UCSD-AML1 (cell line): ENCODE measurements at regions not wholly inside any gene's neighbourhood (a gene's known extent, or its start where the extent isn't known, plus 50 kb on each side); places are given as distances from the start of the nearest gene placed in this dataset.
"Not testable (repeated sequence)": the region's sequence is repeated elsewhere in the genome, so short reads cannot be mapped to it uniquely, and the experiment has no call there.

Source experiments
- DNase-seq: peaks from one replicate; lab custom pipeline; 2025; ENCODE audit not compliant: unreplicated experiment; lab: John Stamatoyannopoulos, UW

GRCh38 chr2:125588780-125589179, 1067.2 kb upstream of the GYPC start:
- no peak for DNase-seq

- no peak for DNase-seq
These were observed 1064.0 kb upstream of the GYPC start for GRCh38 chr2:125591954-125592353.

- DNase-seq = no peak
These were observed 1062.9 kb upstream of the GYPC start for GRCh38 chr2:125593036-125593435.

DNA sequence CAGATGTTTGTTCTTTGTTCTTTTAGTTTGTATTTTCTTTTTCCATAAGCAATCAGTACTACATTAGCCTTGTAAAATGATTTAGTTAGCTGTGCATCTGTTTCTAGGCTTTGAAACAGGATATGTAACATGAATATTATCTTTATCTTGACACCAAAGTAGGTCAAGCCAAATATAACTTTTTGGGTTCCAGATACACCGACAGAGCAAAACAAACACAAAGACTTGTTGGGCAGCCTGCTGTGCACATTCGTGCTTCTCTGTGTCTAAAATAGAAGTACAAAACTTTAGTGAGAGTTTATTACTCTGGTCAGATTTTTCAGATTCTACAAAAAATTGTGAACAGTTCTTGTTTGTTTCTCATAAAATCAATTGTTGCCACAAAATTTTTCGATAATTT, 1059.3 kb upstream of the GYPC start:
- no peak for DNase-seq

GRCh38 chr2:125615438-125615837, 1040.5 kb upstream of the GYPC start:
- DNase-seq = no peak

GRCh38 chr2:125630377-125630776, 1025.6 kb upstream of the GYPC start:
- no peak for DNase-seq

DNA sequence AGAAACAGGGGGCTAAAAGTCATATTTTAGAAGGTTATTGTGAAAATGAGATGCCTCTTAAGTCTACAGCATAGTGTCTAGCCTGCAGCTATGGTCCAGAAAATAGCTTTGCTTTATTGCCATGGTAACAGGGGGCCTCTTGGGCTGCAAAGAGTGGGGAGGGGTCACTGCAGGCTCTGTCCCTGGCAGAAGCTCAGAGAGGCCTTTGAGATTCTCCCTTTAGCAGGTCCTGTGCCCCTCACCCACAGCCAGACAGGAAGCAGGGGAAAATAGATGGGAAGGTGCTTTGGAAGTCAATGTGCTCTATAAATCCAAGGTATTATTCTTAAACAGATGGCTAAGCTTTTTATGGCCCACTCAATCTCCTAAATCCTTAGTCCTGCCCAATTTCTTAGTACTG, 1021.3 kb upstream of the GYPC start:
- DNase-seq = no peak

DNA sequence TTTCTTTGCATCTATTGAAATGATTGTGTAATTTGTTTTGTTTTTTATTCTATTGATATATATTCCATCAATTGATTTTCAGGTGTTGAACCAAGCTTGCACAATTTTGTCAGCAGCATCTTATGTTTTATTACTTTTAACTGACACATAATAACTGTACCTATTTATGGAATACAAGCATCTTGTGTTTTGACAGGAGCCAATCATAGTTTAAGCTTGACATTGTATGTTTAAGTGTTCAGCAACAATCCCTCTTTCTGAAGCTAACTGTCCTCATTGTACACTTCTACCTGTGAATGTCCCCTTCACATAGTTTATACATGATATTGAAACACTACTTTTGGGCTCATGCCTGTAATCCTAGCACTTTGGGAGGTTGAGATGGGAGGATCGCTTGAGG, 1017.6 kb upstream of the GYPC start:
- DNase-seq = no peak

GRCh38 chr2:125642032-125642431, 1013.9 kb upstream of the GYPC start:
- DNase-seq = no peak

- no peak for DNase-seq
These were observed 1012.8 kb upstream of the GYPC start for GRCh38 chr2:125643128-125643527.

DNA sequence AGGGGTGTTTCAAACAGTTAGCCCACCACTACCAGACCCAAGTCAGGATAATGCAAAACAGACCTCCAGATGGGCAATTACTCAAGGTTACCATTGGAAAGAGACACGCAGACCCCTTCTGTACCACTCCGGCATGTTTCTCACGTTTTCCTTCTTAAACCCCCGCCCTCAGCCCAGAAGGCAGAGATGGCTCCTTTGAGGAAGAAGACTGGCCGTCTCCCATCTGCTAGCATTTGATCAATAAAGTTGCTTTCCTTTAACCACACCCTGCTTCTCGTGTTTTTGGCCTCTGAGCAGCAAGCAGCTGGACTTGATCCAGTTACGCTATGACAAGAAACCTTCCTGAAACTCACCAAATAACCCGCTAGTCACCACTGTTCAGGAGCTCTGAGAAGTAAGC, 1012.4 kb upstream of the GYPC start:
- DNase-seq = no peak

GRCh38 chr2:125644257-125644656, 1011.7 kb upstream of the GYPC start:
- DNase-seq = no peak

DNA sequence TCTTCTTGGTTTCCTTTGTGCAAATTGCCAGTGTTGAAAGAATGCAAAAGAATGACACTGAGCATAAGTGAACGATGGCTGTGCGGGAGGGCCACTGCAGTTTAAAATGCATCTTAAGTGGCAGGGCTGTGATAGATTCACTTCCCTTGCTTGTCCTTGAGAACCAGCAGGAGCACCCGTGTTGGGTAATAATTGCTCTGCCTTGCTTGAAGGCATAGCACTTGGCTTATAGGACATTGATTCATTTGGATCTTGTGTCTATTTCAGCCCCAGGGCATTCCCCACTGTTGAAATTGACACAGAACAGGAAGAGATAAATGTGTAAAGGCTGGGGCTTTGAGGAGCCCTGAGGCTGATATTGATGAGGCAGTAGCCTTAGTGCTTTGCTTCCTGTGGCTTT, 1003.7 kb upstream of the GYPC start:
- no peak for DNase-seq

DNA sequence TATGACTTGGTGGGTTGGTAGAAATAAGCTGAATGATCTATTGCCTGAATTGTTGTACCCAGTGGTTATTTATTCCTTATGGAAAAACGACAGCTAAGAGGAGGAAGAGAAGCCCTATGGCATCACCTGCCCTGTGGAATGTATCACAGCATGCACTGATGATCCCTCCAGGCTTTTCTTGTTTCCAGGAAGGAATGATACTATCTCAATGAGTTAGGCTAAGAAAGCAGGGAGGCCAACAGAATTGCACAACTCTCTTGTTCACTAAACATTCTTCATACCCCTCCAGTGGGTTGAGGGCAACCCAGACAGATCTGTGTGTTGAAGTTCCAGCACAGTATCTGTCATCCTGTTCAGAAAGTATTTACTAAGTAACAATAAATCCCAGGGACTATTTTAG, 1001.7 kb upstream of the GYPC start:
- no peak for DNase-seq

DNA sequence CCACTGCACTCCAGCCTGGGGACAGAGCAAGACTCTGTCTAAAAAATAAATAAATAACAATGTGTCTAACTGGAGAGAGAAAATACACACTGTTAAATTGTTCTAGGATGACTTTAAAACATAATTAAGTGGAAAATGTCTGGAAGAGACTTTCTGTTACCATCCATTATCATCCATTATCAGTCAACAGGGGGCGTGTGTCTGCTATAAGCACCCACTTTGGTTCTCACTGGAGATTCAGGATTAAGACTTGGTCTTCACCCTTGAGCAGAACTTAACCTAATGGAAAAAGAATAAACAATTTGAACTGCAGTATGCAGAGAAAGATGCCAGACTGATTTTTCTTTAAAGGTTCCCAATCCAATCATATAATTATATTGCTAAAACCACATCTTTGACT, 999.8 kb upstream of the GYPC start:
- DNase-seq = no peak

GRCh38 chr2:125658583-125658982, 997.4 kb upstream of the GYPC start:
- DNase-seq = no peak

- not testable (repeated sequence) for DNase-seq
These were observed 995.6 kb upstream of the GYPC start for GRCh38 chr2:125660369-125660768.

DNA sequence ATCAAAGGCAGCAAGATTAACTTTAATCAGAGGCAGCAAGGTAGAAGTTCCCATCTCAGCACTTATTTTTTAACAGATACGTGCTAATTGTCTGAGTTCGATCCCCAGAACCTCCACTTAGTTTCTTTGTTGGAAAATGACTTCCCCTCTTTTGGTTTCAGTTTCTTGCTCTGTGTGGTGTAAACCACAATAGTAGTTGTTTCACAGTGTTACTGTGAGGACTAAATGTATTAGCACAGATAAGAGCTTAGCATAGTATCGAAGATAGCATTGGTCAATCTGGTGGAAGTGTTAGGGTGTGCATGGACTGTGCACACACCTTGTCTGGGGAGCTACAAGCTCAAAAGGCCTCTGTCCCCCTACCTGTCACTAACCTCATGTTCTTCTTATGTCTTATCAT, 988.3 kb upstream of the GYPC start:
- DNase-seq = no peak

- DNase-seq = no peak
These were observed 976.1 kb upstream of the GYPC start for GRCh38 chr2:125679903-125680302.

DNA sequence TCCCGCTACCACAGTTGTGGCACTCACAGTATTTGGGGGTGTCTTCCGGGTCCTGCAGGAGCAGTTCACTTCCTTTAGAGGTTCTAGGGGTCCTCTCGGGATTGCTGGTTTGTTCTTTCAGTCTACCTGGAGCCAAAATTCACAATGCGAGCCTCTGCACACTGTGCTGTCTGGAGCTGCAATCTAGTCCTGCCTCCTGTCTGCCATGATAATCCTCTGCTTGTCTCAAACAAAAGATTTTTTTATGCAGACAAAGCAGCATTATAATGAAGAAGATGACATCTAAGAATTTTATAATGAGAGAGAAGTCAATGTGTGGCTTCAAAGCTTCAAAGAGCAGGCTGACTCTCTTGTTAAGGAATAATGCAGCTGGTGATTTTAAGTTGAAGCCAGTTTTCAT, 975.1 kb upstream of the GYPC start:
- DNase-seq = no peak

- DNase-seq = no peak
These were observed 974.4 kb upstream of the GYPC start for GRCh38 chr2:125681576-125681975.

DNA sequence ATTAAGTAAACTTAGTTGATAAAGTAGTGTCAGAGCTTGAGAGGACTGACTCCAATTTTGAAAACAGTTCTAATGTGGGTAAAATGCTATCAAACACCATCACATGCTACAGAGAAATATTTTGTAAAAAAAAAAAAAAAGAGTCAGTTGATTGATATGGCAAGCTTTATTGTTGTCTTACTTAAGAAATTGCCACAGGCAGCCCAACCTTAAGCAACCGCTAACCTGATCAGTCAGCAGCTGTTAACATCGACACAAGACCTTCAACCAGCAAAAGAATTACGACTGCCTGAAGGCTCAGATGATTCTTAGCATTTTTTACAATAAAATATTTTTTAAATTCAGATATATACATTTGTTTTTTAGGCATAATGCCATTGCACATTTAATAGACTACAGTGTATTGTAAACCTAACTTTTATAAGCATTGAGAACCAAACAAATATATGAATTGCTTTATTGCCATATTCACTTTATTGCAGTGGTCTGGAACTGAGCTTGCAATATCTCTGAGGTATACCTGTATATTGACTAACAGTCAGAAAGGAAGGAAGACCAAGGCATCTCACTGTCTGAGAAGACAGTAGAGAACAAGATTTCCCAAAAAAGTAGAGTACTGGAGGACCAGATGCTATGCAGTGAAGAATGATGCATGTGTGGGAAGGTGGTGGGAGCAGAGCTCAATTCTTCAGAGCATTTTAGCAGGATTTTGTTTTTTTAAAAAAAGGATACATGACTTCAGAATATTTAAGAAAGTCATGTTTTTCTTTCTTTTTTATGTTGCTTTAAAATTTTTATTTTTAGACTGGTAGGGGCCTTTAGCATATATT, 973.8 kb upstream of the GYPC start:
- no peak for DNase-seq

GRCh38 chr2:125684256-125684655, 971.7 kb upstream of the GYPC start:
- DNase-seq = no peak
